ENCODE measurements at regions not wholly inside any gene's neighbourhood (a gene's known extent, or its start where the extent isn't known, plus 50 kb on each side); places are given as distances from the start of the nearest gene placed in this dataset.

- POLR2A ChIA-PET: no interaction called here
- no peak for TF ChIP-seq LEF1 (IDR thresholded peaks at IDR 0.05; ENCODE audit: borderline replicate concordance)
- no peak for TF ChIP-seq L3MBTL2 (conservative IDR thresholded peaks at IDR 0.05)
- TF ChIP-seq TARDBP (IDR thresholded peaks at IDR 0.05): no peak
- TF ChIP-seq FOXA1 (IDR thresholded peaks at IDR 0.05): no peak
- no peak for TF ChIP-seq HDGF (IDR thresholded peaks at IDR 0.05; ENCODE audit: borderline replicate concordance)
- no peak for TF ChIP-seq PKNOX1 (IDR thresholded peaks at IDR 0.05)
- no peak for TF ChIP-seq ELF4 (IDR thresholded peaks at IDR 0.05)
- no peak for TF ChIP-seq BHLHE40 (IDR thresholded peaks at IDR 0.05; ENCODE audit: borderline replicate concordance)
- TF ChIP-seq ZNF384 (IDR thresholded peaks at IDR 0.05): no peak
- no peak for TF ChIP-seq SUZ12 (IDR thresholded peaks at IDR 0.05)
- no peak for TF ChIP-seq NFRKB (IDR thresholded peaks at IDR 0.05)
- TF ChIP-seq CTBP1 (IDR thresholded peaks at IDR 0.05; ENCODE audit: borderline replicate concordance): no peak
- no peak for TF ChIP-seq FOXM1 (IDR thresholded peaks at IDR 0.05; ENCODE audit: borderline replicate concordance)
- no peak for TF ChIP-seq FOXK2 (IDR thresholded peaks at IDR 0.05)
- TF ChIP-seq SP1 (IDR thresholded peaks at IDR 0.05): no peak
- DNase-seq (ENCODE audit: extremely low spot score): no peak
- CTCF ChIA-PET: interaction anchor here (1.1 kb wide), 1 partner anchor 21 kb away, joined by 3 read pairs; no protein-coding TSS in a partner anchor
Observed at GRCh38 chr5:40409601-40410000, 270.1 kb upstream of the PTGER4 start.

GRCh38 chr5:40406741-40407211 lies 272.9 kb upstream of the PTGER4 start:
- no peak for TF ChIP-seq FOXA1 (IDR thresholded peaks at IDR 0.05)
- no peak for TF ChIP-seq BHLHE40 (IDR thresholded peaks at IDR 0.05; ENCODE audit: borderline replicate concordance)
- no peak for TF ChIP-seq FOXM1 (IDR thresholded peaks at IDR 0.05; ENCODE audit: borderline replicate concordance)
- no peak for TF ChIP-seq HDGF (IDR thresholded peaks at IDR 0.05; ENCODE audit: borderline replicate concordance)
- no peak for TF ChIP-seq ZNF384 (IDR thresholded peaks at IDR 0.05)
- TF ChIP-seq L3MBTL2 (conservative IDR thresholded peaks at IDR 0.05): no peak
- TF ChIP-seq LEF1 (IDR thresholded peaks at IDR 0.05; ENCODE audit: borderline replicate concordance): no peak
- no peak for TF ChIP-seq FOXK2 (IDR thresholded peaks at IDR 0.05)
- no peak for DNase-seq (ENCODE audit: extremely low spot score)
- ChIA-PET CTCF (no interaction called here), POLR2A (no interaction called here)

- ChIA-PET POLR2A (no interaction called here), CTCF (no interaction called here)
Observed at GRCh38 chr5:40405996-40406740, 273.5 kb upstream of the PTGER4 start.

GRCh38 chr5:40405230-40405629 lies 274.5 kb upstream of the PTGER4 start:
- no peak for TF ChIP-seq FOXK2 (IDR thresholded peaks at IDR 0.05)
- TF ChIP-seq CTBP1 (IDR thresholded peaks at IDR 0.05; ENCODE audit: borderline replicate concordance): no peak
- TF ChIP-seq FOXA1 (IDR thresholded peaks at IDR 0.05): no peak
- no peak for TF ChIP-seq HDGF (IDR thresholded peaks at IDR 0.05; ENCODE audit: borderline replicate concordance)
- no peak for TF ChIP-seq L3MBTL2 (conservative IDR thresholded peaks at IDR 0.05)
- no peak for TF ChIP-seq TARDBP (IDR thresholded peaks at IDR 0.05)
- TF ChIP-seq FOXM1 (IDR thresholded peaks at IDR 0.05; ENCODE audit: borderline replicate concordance): no peak
- no peak for TF ChIP-seq NFRKB (IDR thresholded peaks at IDR 0.05)
- no peak for TF ChIP-seq ELF4 (IDR thresholded peaks at IDR 0.05)
- no peak for TF ChIP-seq BHLHE40 (IDR thresholded peaks at IDR 0.05; ENCODE audit: borderline replicate concordance)
- no peak for TF ChIP-seq ZNF384 (IDR thresholded peaks at IDR 0.05)
- no peak for TF ChIP-seq SP1 (IDR thresholded peaks at IDR 0.05)
- no peak for TF ChIP-seq LEF1 (IDR thresholded peaks at IDR 0.05; ENCODE audit: borderline replicate concordance)
- TF ChIP-seq PKNOX1 (IDR thresholded peaks at IDR 0.05): no peak
- no peak for TF ChIP-seq SUZ12 (IDR thresholded peaks at IDR 0.05)
- ChIA-PET CTCF (no interaction called here), POLR2A (no interaction called here)
- DNase-seq (ENCODE audit: extremely low spot score): no peak

More at GRCh38 chr5:40405996-40406740, 273.5 kb upstream of the PTGER4 start:
- no peak for DNase-seq (ENCODE audit: extremely low spot score)
- TF ChIP-seq FOXA1 (IDR thresholded peaks at IDR 0.05) (no peak), ELF4 (IDR thresholded peaks at IDR 0.05) (no peak), FOXM1 (IDR thresholded peaks at IDR 0.05; ENCODE audit: borderline replicate concordance) (no peak), BHLHE40 (IDR thresholded peaks at IDR 0.05; ENCODE audit: borderline replicate concordance) (no peak)

- DNase-seq (ENCODE audit: extremely low spot score): no peak
- ChIA-PET CTCF (no interaction called here), POLR2A (no interaction called here)
- TF ChIP-seq SUZ12 (IDR thresholded peaks at IDR 0.05): no peak
- no peak for TF ChIP-seq LEF1 (IDR thresholded peaks at IDR 0.05; ENCODE audit: borderline replicate concordance)
- no peak for TF ChIP-seq ELF4 (IDR thresholded peaks at IDR 0.05)
- no peak for TF ChIP-seq ZNF384 (IDR thresholded peaks at IDR 0.05)
- no peak for TF ChIP-seq SP1 (IDR thresholded peaks at IDR 0.05)
- no peak for TF ChIP-seq PKNOX1 (IDR thresholded peaks at IDR 0.05)
- no peak for TF ChIP-seq TARDBP (IDR thresholded peaks at IDR 0.05)
Observed at GRCh38 chr5:40404613-40405012, 275.1 kb upstream of the PTGER4 start.

GRCh38 chr5:40402007-40402364 lies 277.7 kb upstream of the PTGER4 start:
- TF ChIP-seq FOXA1 (IDR thresholded peaks at IDR 0.05): no peak
- no peak for TF ChIP-seq HDGF (IDR thresholded peaks at IDR 0.05; ENCODE audit: borderline replicate concordance)
- TF ChIP-seq ELF4 (IDR thresholded peaks at IDR 0.05): no peak
- no peak for TF ChIP-seq SP1 (IDR thresholded peaks at IDR 0.05)
- TF ChIP-seq FOXM1 (IDR thresholded peaks at IDR 0.05; ENCODE audit: borderline replicate concordance): no peak
- no peak for TF ChIP-seq BHLHE40 (IDR thresholded peaks at IDR 0.05; ENCODE audit: borderline replicate concordance)
- no peak for TF ChIP-seq NFRKB (IDR thresholded peaks at IDR 0.05)
- TF ChIP-seq PKNOX1 (IDR thresholded peaks at IDR 0.05): no peak
- TF ChIP-seq ARNT (IDR thresholded peaks at IDR 0.05): no peak
- no peak for TF ChIP-seq SUZ12 (IDR thresholded peaks at IDR 0.05)
- TF ChIP-seq ZNF384 (IDR thresholded peaks at IDR 0.05): no peak
- no peak for TF ChIP-seq FOXK2 (IDR thresholded peaks at IDR 0.05)
- TF ChIP-seq CTBP1 (IDR thresholded peaks at IDR 0.05; ENCODE audit: borderline replicate concordance): no peak
- no peak for TF ChIP-seq TARDBP (IDR thresholded peaks at IDR 0.05)
- TF ChIP-seq L3MBTL2 (conservative IDR thresholded peaks at IDR 0.05): no peak
- TF ChIP-seq LEF1 (IDR thresholded peaks at IDR 0.05; ENCODE audit: borderline replicate concordance): no peak
- POLR2A ChIA-PET: no interaction called here
- no peak for DNase-seq (ENCODE audit: extremely low spot score)
- CTCF ChIA-PET: no interaction called here
